ENCODE measurements at regions not wholly inside any gene's neighbourhood (a gene's known extent, or its start where the extent isn't known, plus 50 kb on each side); places are given as distances from the start of the nearest gene placed in this dataset.

DNA sequence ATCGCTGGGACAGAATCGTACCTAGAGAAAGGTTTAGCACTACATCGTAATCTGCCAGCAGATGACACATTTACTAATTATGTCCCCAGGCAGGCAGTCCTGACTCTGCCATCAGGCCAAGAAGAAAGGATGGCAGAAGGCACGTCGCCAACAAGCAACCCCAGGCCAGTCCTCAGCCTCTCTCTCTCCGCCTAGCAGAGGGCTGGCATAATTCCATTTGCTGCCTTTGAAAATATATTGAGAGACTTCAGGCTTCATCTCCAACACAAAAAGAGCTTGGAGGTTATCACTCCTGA is 1517.0 kb downstream of the TBC1D22A start:
- H3K27ac ChIP-seq, result no peak overlapping the region
- no peaks in the 10 kb centered on the region for H3K36me3 ChIP-seq (replicated peaks in 1 of 2)
- no peak overlapping the region for H3K4me3 ChIP-seq
- H3K27me3 ChIP-seq, result no peaks in the 10 kb centered on the region
- no peaks in the 10 kb centered on the region for H3K4me1 ChIP-seq (replicated peaks in 1 of 2)
- no peak for TF ChIP-seq POLR2A (IDR thresholded peaks at IDR 0.05)
- TF ChIP-seq, protein P1, sequence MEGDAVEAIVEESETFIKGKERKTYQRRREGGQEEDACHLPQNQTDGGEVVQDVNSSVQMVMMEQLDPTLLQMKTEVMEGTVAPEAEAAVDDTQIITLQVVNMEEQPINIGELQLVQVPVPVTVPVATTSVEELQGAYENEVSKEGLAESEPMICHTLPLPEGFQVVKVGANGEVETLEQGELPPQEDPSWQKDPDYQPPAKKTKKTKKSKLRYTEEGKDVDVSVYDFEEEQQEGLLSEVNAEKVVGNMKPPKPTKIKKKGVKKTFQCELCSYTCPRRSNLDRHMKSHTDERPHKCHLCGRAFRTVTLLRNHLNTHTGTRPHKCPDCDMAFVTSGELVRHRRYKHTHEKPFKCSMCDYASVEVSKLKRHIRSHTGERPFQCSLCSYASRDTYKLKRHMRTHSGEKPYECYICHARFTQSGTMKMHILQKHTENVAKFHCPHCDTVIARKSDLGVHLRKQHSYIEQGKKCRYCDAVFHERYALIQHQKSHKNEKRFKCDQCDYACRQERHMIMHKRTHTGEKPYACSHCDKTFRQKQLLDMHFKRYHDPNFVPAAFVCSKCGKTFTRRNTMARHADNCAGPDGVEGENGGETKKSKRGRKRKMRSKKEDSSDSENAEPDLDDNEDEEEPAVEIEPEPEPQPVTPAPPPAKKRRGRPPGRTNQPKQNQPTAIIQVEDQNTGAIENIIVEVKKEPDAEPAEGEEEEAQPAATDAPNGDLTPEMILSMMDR (IDR thresholded peaks at IDR 0.05), result no peak
- no peaks in the 10 kb centered on the region for H3K9me3 ChIP-seq (replicated peaks in 1 of 3)
- DNase-seq, result no peak
- intact Hi-C loops (cut with DNase I), result no loop called here
- WGBS, 4 donors, result 68 to 70% (median 70%) methylated on average over 6 of the region's 6 CpGs; no CpG with 5 or more reads in 1 of the 4 donors

GRCh38 chr22:48278620-48279460 is 1516.4 kb downstream of the TBC1D22A start:
- intact Hi-C loops (cut with DNase I), result no loop called here
- TF ChIP-seq, protein P1 (IDR thresholded peaks at IDR 0.05), result no peak
- no peak for TF ChIP-seq POLR2A (IDR thresholded peaks at IDR 0.05)
- Histone ChIP-seq H3K27me3 (no peaks in the 10 kb centered on the region), H3K4me3 (no peak overlapping the region), H3K36me3 (replicated peaks in 1 of 2) (no peaks in the 10 kb centered on the region), H3K27ac (no peak overlapping the region), H3K4me1 (replicated peaks in 1 of 2) (no peaks in the 10 kb centered on the region), H3K9me3 (replicated peaks in 1 of 3) (no peaks in the 10 kb centered on the region)
- 63 to 72% (median 68%) methylated on average over 8 to 19 of the region's 19 CpGs for WGBS, 4 donors
- DNase-seq, result no peak

DNA sequence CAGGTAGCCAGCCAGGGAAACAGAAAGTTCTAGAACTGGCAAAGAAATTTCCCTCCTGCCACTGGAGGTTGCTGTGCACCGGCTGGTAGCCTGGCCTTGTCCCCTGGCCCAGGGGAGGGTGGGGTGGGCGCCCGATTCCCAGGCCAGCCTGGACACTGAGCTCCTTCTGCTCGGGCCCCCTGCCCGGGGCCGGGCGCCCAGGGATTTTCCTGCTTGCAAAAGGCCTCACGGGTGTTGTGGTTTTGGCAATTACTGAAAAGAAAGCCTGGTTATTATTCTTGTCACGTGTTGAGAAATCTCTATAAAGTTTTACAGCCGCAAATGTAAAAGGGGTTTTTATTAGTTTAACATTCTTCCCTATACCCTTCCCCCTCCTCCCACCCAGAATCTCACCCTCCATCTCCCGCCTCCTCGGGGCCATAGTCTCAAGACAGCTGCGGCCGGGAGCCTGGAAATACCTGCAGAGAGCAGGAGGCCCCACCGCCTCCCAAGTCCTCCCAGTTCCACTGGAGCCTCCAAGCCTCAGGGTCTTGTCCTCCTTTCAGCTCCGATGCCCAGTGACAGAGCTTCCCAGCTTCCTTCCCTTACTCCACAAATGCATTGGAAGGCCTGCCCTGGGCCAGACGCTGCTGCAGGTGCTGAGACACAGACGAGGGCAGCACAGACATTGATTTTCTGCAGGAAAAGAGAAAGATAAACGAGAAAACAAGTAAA is 1515.6 kb downstream of the TBC1D22A start:
- intact Hi-C loops (cut with DNase I), result no loop called here
- Histone ChIP-seq H3K4me1 (replicated peaks in 1 of 2) (no peaks in the 10 kb centered on the region), H3K4me3 (no peak overlapping the region), H3K27ac (no peak overlapping the region), H3K9me3 (replicated peaks in 1 of 3) (no peaks in the 10 kb centered on the region), H3K27me3 (no peaks in the 10 kb centered on the region), H3K36me3 (replicated peaks in 1 of 2) (no peaks in the 10 kb centered on the region)
- no peak for DNase-seq
- WGBS, 4 donors, result 64 to 78% (median 70%) methylated on average over 16 to 19 of the region's 19 CpGs
- no peak for TF ChIP-seq POLR2A (IDR thresholded peaks at IDR 0.05)
- TF ChIP-seq, protein P1 (IDR thresholded peaks at IDR 0.05), result no peak

- intact Hi-C loops (cut with DNase I), result no loop called here
- WGBS, 4 donors, result 73 to 82% (median 77%) methylated on average over 7 to 20 of the region's 20 CpGs
- no peak for DNase-seq
- Histone ChIP-seq H3K4me3 (no peak overlapping the region), H3K27ac (no peak overlapping the region), H3K9me3 (replicated peaks in 1 of 3) (no peaks in the 10 kb centered on the region), H3K4me1 (replicated peaks in 1 of 2) (no peaks in the 10 kb centered on the region), H3K36me3 (replicated peaks in 1 of 2) (no peaks in the 10 kb centered on the region), H3K27me3 (no peaks in the 10 kb centered on the region)
- no peak for TF ChIP-seq POLR2A (IDR thresholded peaks at IDR 0.05)
- TF ChIP-seq, protein P1 (IDR thresholded peaks at IDR 0.05), result no peak
Measured at GRCh38 chr22:48276994-48277867, 1514.8 kb downstream of the TBC1D22A start.

All from adrenal gland (tissue), 9 donors.